HepG2 (cell line): ENCODE measurements at regions not wholly inside any gene's neighbourhood (a gene's known extent, or its start where the extent isn't known, plus 50 kb on each side); places are given as distances from the start of the nearest gene placed in this dataset.

Experiments used
- ARID5B ChIP-seq: IDR thresholded peaks from 2 replicates; pipeline ENCODE4 v1.4.0; 2020; ENCODE audit warnings: mild to moderate bottlenecking, missing genetic modification reagents
- BHLHE40 ChIP-seq: IDR thresholded peaks from 2 replicates; pipeline ENCODE4 v1.6.1; 2011; ENCODE audit warnings: low read length, improper control_type of control experiment
- DR1 ChIP-seq: sonication (generic); formaldehyde crosslinking; IDR thresholded peaks from 2 replicates; pipeline ENCODE4 v1.8.0; 2021; ENCODE audit warnings: mild to moderate bottlenecking, missing genetic modification reagents, inconsistent platforms
- ETV5 ChIP-seq: IDR thresholded peaks from 2 replicates; pipeline ENCODE4 v1.6.1; 2018; ENCODE audit warnings: missing biosample characterization, missing genetic modification reagents, inconsistent platforms, borderline replicate concordance
- FOXA3 ChIP-seq: IDR thresholded peaks from 2 replicates; pipeline ENCODE4 v1.6.1; 2016; ENCODE audit warnings: missing genetic modification reagents, missing compliant biosample characterization
- GPN1 ChIP-seq: sonication (generic); formaldehyde crosslinking; IDR thresholded peaks from 2 replicates; pipeline ENCODE4 v1.5.1; 2020; ENCODE audit warnings: missing genetic modification reagents, borderline replicate concordance
- HOXA9 ChIP-seq: sonication (generic); formaldehyde crosslinking; IDR thresholded peaks from 2 replicates; pipeline ENCODE4 v1.8.1; 2022; ENCODE audit warnings: missing genetic modification reagents, mild to moderate bottlenecking, moderate library complexity, borderline replicate concordance
- LRRFIP1 ChIP-seq: sonication (generic); formaldehyde crosslinking; conservative IDR thresholded peaks from 2 replicates; pipeline ENCODE4 v1.4.0; 2020; ENCODE audit warnings: missing genetic modification reagents
- MXD3 ChIP-seq: IDR thresholded peaks from 2 replicates; pipeline ENCODE4 v1.6.1; 2016; ENCODE audit warnings: mild to moderate bottlenecking, missing biosample characterization, missing genetic modification reagents
- NFYB ChIP-seq: sonication (generic); formaldehyde crosslinking; IDR thresholded peaks from 2 replicates; pipeline ENCODE4 v1.4.0; 2020; ENCODE audit warnings: missing genetic modification reagents
- SMYD3 ChIP-seq: sonication (generic); formaldehyde crosslinking; IDR thresholded peaks from 2 replicates; pipeline ENCODE4 v1.8.1; 2023; ENCODE audit warnings: mild to moderate bottlenecking, missing genetic modification reagents
- TBP ChIP-seq: sonication (generic); formaldehyde crosslinking; IDR thresholded peaks from 2 replicates; pipeline ENCODE4 v1.5.0; 2020; ENCODE audit warnings: missing genetic modification reagents
- TERF1 ChIP-seq: sonication (generic); formaldehyde crosslinking; IDR thresholded peaks from 2 replicates; pipeline ENCODE4 v1.8.0; 2022; ENCODE audit warnings: mild to moderate bottlenecking, missing genetic modification reagents, moderate library complexity
- THAP8 ChIP-seq: sonication (generic); formaldehyde crosslinking; IDR thresholded peaks from 2 replicates; pipeline ENCODE4 v1.5.1; 2020; ENCODE audit warnings: missing genetic modification reagents, mild to moderate bottlenecking, borderline replicate concordance
- ZFP91 ChIP-seq: sonication (generic); formaldehyde crosslinking; IDR thresholded peaks from 2 replicates; pipeline ENCODE4 v1.9.0; 2022; ENCODE audit warnings: missing genetic modification reagents, mild to moderate bottlenecking, borderline replicate concordance
- ZFYVE20 ChIP-seq: sonication (generic); formaldehyde crosslinking; IDR thresholded peaks from 2 replicates; pipeline ENCODE4 v1.8.0; 2023; ENCODE audit warnings: low read depth, mild to moderate bottlenecking, moderate library complexity, missing genetic modification reagents, borderline replicate concordance
- ZNF331 ChIP-seq: sonication (generic); formaldehyde crosslinking; IDR thresholded peaks from 2 replicates; pipeline ENCODE4 v1.4.0; 2020; ENCODE audit warnings: missing genetic modification reagents
- ZNF7 ChIP-seq: IDR thresholded peaks from 2 replicates; pipeline ENCODE4 v1.6.1; 2016; ENCODE audit warnings: missing biosample characterization, missing genetic modification reagents
- ZNF841 ChIP-seq: sonication (generic); formaldehyde crosslinking; IDR thresholded peaks from 2 replicates; pipeline ENCODE4 v1.8.1; 2023; ENCODE audit warnings: missing genetic modification reagents, borderline replicate concordance

GRCh38 chr6:108782179-108783041 lies 65.8 kb upstream of the ARMC2 start (continued):
- TF ChIP-seq ZFP91 (CRISPR knock-in tag) (peak; percentile 59), ZNF7 (CRISPR knock-in tag) (no peak), THAP8 (CRISPR knock-in tag) (no peak), ZNF841 (no peak), TERF1 (CRISPR knock-in tag) (no peak), ZFYVE20 (no peak), NFYB (no peak), DR1 (CRISPR knock-in tag) (no peak), ARID5B (CRISPR knock-in tag) (peak; percentile 59), ETV5 (CRISPR knock-in tag) (peak; percentile 15; the same call in 1 of the 2 replicates), SMYD3 (CRISPR knock-in tag) (no peak), BHLHE40 (peak; percentile 74), HOXA9 (no peak), GPN1 (CRISPR knock-in tag) (no peak), FOXA3 (CRISPR knock-in tag) (no peak), ZNF331 (CRISPR knock-in tag) (0 out of 2 replicates have a peak, but pooled peaks have one; percentile 23), MXD3 (peak; percentile 36; the same call in 1 of the 2 replicates), LRRFIP1 (CRISPR knock-in tag) (no peak), TBP (CRISPR knock-in tag) (no peak)
